OCI-LY7 (cell line): ENCODE measurements at regions not wholly inside any gene's neighbourhood (a gene's known extent, or its start where the extent isn't known, plus 50 kb on each side); places are given as distances from the start of the nearest gene placed in this dataset.
"Not testable (repeated sequence)": the region's sequence is repeated elsewhere in the genome, so short reads cannot be mapped to it uniquely, and the experiment has no call there.

Source experiments
- BruUV-seq: library from RNA; stranded (reverse); fragments of 400-500 nt; replicated peaks from 2 replicates; lab custom pipeline; 2021; lab: Mats Ljungman, UMichigan
- CTCF ChIA-PET: fragments of 300-600 bp; sonication (Branson Sonifier 250); formaldehyde crosslinking; loops from one replicate; lab custom pipeline; 2022; ENCODE audit warnings: antibody characterized with exemption; ENCODE audit not compliant: unreplicated experiment; lab: Charles Lee
- POLR2A ChIA-PET: fragments of 300-600 bp; sonication (Branson Sonifier 250); formaldehyde crosslinking; loops from one replicate; lab custom pipeline; 2022; ENCODE audit warnings: antibody characterized with exemption; lab: Charles Lee
- DNase-seq: peaks from one replicate; pipeline ENCODE4 v3.0.0-alpha.2; 2015; ENCODE audit warnings: low spot score
- H2AFZ ChIP-seq: fragments of 200-600 bp; sonication (generic), shearing (Covaris generic); 2 replicates; pipeline ENCODE4 v1.6.1; 2014; ENCODE audit warnings: mild to moderate bottlenecking, antibody characterized with exemption, low read length, moderate library complexity
- H3K27ac ChIP-seq: fragments of 200-600 bp; sonication (generic); 2 replicates; pipeline ENCODE4 v1.5.1; 2014; ENCODE audit warnings: mixed run types, low read depth, mild to moderate bottlenecking, moderate library complexity, low read length, inconsistent platforms; ENCODE audit not compliant: poor library complexity, severe bottlenecking
- H3K36me3 ChIP-seq: fragments of 200-600 bp; sonication (generic); 2 replicates; pipeline ENCODE4 v1.6.1; 2014; ENCODE audit warnings: mild to moderate bottlenecking, antibody characterized with exemption, low read length, moderate library complexity, mixed read lengths; ENCODE audit not compliant: insufficient read depth
- H3K4me1 ChIP-seq: fragments of 200-600 bp; sonication (generic); 2 replicates; pipeline ENCODE4 v1.5.1; 2014; ENCODE audit warnings: mild to moderate bottlenecking, low read length; ENCODE audit not compliant: insufficient read depth, poor library complexity, severe bottlenecking
- H3K4me2 ChIP-seq: fragments of 200-600 bp; sonication (generic); 2 replicates; pipeline ENCODE4 v1.6.1; 2014; ENCODE audit warnings: mild to moderate bottlenecking, low read length
- H3K4me3 ChIP-seq: fragments of 200-600 bp; sonication (generic); 2 replicates; pipeline ENCODE4 v1.5.1; 2014; ENCODE audit warnings: mild to moderate bottlenecking, low read depth, low read length; ENCODE audit not compliant: poor library complexity, severe bottlenecking
- H3K79me2 ChIP-seq: fragments of 200-600 bp; sonication (generic); 2 replicates; pipeline ENCODE4 v1.6.1; 2016; ENCODE audit warnings: low read depth, mild to moderate bottlenecking, low read length, moderate library complexity, mixed read lengths; ENCODE audit not compliant: insufficient read depth
- H3K9me2 ChIP-seq: fragments of 200-600 bp; sonication (generic); 2 replicates; pipeline ENCODE4 v1.6.1; 2016; ENCODE audit warnings: mild to moderate bottlenecking, low read length, mixed read lengths; ENCODE audit not compliant: insufficient read depth
- H3K9me3 ChIP-seq: fragments of 200-600 bp; sonication (generic); 2 replicates; pipeline ENCODE4 v1.6.1; 2014; ENCODE audit warnings: mild to moderate bottlenecking, mixed run types, low read length, mixed read lengths
- H4K20me1 ChIP-seq: fragments of 200-600 bp; sonication (generic); 2 replicates; pipeline ENCODE4 v1.6.1; 2014; ENCODE audit warnings: mild to moderate bottlenecking, antibody characterized with exemption, low read length, moderate library complexity, mixed read lengths; ENCODE audit not compliant: insufficient read depth
- CTCF ChIP-seq: fragments of 200-600 bp; sonication (generic); conservative IDR thresholded peaks from 2 replicates; pipeline ENCODE4 v1.5.1; 2014; ENCODE audit warnings: mild to moderate bottlenecking, antibody characterized with exemption, low read length, moderate library complexity, mixed read lengths
- EZH2phosphoT487 ChIP-seq: fragments of 200-600 bp; sonication (generic); IDR thresholded peaks from 2 replicates; pipeline ENCODE4 v1.6.1; 2018; ENCODE audit warnings: low read depth, borderline replicate concordance, mild to moderate bottlenecking, mixed run types, antibody characterized with exemption, low read length, moderate library complexity, mixed read lengths
- intact Hi-C: fragments of 100-400 bp; cut with micrococcal nuclease; formaldehyde crosslinking; loops from one replicate; pipeline ENCODE4 v1.10.0; 2022; ENCODE audit not compliant: unreplicated experiment

- H3K9me2 ChIP-seq: no peaks in the 10 kb centered on the region
- BruUV-seq: no TSS peak
- DNase-seq: no peak
- no peak overlapping the region for H3K4me3 ChIP-seq
- no peaks in the 10 kb centered on the region for H3K36me3 ChIP-seq
- H3K9me3 ChIP-seq: no peaks in the 10 kb centered on the region
- H4K20me1 ChIP-seq: no peaks in the 10 kb centered on the region
- no peak overlapping the region for H3K27ac ChIP-seq
- H2AFZ ChIP-seq: no peak overlapping the region
- no peak for TF ChIP-seq EZH2phosphoT487
- TF ChIP-seq CTCF: no peak
- CTCF ChIA-PET: no interaction called here
- POLR2A ChIA-PET: no interaction called here
- no peak overlapping the region for H3K4me2 ChIP-seq
- intact Hi-C loops: no loop called here
- no peaks in the 10 kb centered on the region for H3K4me1 ChIP-seq
- H3K79me2 ChIP-seq: no peaks in the 10 kb centered on the region
These were observed 2326.0 kb upstream of the ACO1 start for GRCh38 chr9:30058463-30058862.

- intact Hi-C loops: no loop called here
These were observed 2323.5 kb upstream of the ACO1 start for GRCh38 chr9:30060976-30061375.

GRCh38 chr9:30065888-30066287 lies 2318.6 kb upstream of the ACO1 start:
- Histone ChIP-seq H3K27ac (no peak overlapping the region), H3K4me2 (no peak overlapping the region), H2AFZ (no peak overlapping the region), H3K9me2 (no peaks in the 10 kb centered on the region), H3K9me3 (no peaks in the 10 kb centered on the region), H3K4me1 (no peaks in the 10 kb centered on the region), H3K36me3 (no peaks in the 10 kb centered on the region), H4K20me1 (no peaks in the 10 kb centered on the region), H3K79me2 (no peaks in the 10 kb centered on the region), H3K4me3 (no peak overlapping the region)
- BruUV-seq: no TSS peak
- intact Hi-C loops: no loop called here
- DNase-seq: no peak
- TF ChIP-seq CTCF: peak; percentile 21; the same call in 1 of the 2 replicates
- no peak for TF ChIP-seq EZH2phosphoT487
- ChIA-PET CTCF (no interaction called here), POLR2A (no interaction called here)

More at GRCh38 chr9:30060976-30061375, 2323.5 kb upstream of the ACO1 start:
- Histone ChIP-seq H4K20me1 (no peaks in the 10 kb centered on the region), H3K4me2 (no peak overlapping the region), H3K9me3 (no peaks in the 10 kb centered on the region), H3K9me2 (no peaks in the 10 kb centered on the region), H3K4me1 (no peaks in the 10 kb centered on the region), H2AFZ (no peak overlapping the region), H3K4me3 (no peak overlapping the region), H3K79me2 (no peaks in the 10 kb centered on the region), H3K27ac (no peak overlapping the region), H3K36me3 (no peaks in the 10 kb centered on the region)
- no peak for TF ChIP-seq CTCF
- POLR2A ChIA-PET: interaction anchor here (0.7 kb wide), 1 partner anchor 29 kb away, joined by 3 read pairs; no protein-coding TSS in a partner anchor
- BruUV-seq: no TSS peak
- CTCF ChIA-PET: no interaction called here
- DNase-seq: no peak

- H3K79me2 ChIP-seq, H3K36me3 ChIP-seq, H4K20me1 ChIP-seq, DNase-seq, H3K4me3 ChIP-seq, H3K9me3 ChIP-seq, POLR2A ChIA-PET, H2AFZ ChIP-seq, CTCF ChIA-PET, H3K4me2 ChIP-seq, H3K27ac ChIP-seq, BruUV-seq, H3K9me2 ChIP-seq, intact Hi-C loops, H3K4me1 ChIP-seq: not testable (repeated sequence)
These were observed 2315.2 kb upstream of the ACO1 start for GRCh38 chr9:30069236-30069635.
